ENCODE measurements at regions not wholly inside any gene's neighbourhood (a gene's known extent, or its start where the extent isn't known, plus 50 kb on each side); places are given as distances from the start of the nearest gene placed in this dataset.
A peak's percentile ranks its signal among the peaks of the same experiment; 100 is the strongest.

GRCh38 chr4:36494016-36494415 lies 212.6 kb downstream of the DTHD1 start:
- no peak for DNase-seq (ENCODE audit: low spot score)

GRCh38 chr4:36494747-36495146 lies 213.3 kb downstream of the DTHD1 start:
- peak; percentile 64 for DNase-seq (ENCODE audit: low spot score)

DNA sequence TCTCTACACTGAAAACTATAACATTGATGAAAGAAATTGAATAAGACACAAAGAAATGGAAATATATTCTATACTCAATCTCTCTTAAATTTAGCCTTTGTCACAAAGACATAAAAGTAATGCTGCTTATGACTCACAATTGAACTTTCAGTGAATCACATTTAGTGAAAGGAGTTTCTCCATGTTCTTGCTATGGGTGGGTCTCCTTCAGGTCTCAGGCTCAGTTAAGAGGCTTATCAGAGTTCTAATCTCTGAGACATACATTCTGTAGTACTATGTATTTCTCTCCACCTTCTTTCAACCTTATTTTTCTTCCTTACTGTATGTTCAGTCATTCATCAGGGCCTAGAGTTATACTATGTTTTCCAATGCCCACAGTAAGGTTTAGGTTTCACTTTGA lies 220.9 kb downstream of the DTHD1 start:
- no peak for DNase-seq (ENCODE audit: low spot score)

DNA sequence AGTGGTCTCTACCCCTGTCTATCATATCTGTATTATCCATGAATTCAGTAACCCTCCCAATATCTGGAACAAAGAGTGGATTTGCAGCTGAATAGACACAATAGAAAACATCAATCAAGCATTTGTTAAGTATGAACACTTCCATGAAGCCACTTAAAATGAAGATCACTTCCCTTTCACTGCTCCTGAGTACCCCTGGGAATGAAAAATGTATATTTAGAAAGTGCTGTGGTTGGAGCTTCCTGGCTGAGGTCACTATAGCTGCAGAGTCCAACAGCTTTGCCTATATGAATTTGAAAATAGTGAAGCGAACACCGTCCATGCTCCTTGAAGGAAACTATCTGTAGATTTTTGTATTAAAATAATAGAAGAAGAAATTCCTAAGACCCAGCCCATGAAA lies 227.0 kb downstream of the DTHD1 start:
- no peak for DNase-seq (ENCODE audit: low spot score)

- no peak for DNase-seq (ENCODE audit: low spot score)
Observed at GRCh38 chr4:36509845-36510244, 228.4 kb downstream of the DTHD1 start.

- DNase-seq (ENCODE audit: low spot score): no peak
Observed at GRCh38 chr4:36511785-36512184, 230.4 kb downstream of the DTHD1 start.

GRCh38 chr4:36516522-36517095 lies 235.2 kb downstream of the DTHD1 start:
- no peak for DNase-seq (ENCODE audit: low spot score)

GRCh38 chr4:36523182-36523581 lies 241.8 kb downstream of the DTHD1 start:
- DNase-seq (ENCODE audit: low spot score): no peak

DNA sequence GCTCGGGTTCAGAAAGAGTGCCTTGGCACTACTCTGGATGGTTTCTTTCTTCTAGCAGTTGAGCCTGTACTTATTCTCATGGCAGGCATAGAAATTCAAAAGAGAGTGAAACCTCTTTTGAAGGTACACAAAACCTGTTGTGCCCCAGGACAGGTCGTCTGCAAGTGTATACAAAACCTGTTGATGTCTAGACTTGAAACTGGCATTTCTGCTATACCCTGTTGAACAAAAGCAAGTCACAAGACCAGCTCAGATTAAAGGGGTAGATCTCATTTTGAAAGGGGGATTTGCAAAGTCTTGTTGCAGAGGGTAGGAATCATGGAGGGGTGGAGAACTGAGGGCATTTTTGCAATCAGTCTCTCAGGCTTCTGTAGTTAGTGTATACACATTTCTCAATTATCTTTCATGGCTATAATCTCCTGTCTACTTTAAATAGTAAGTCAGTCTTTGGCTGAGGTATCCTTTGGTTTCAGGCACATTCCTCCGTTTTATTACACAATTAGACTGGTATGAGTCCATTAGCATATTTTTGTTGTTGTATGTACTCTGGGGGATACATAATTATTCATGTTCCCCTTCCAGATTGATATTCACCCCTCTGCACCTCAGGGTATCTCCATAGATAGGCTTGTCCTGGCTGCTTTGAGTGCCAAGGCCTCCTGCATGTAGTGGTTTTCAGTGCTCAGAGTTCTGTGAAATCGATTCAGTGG lies 251.4 kb downstream of the DTHD1 start:
- no peak for DNase-seq (ENCODE audit: low spot score)

DNA sequence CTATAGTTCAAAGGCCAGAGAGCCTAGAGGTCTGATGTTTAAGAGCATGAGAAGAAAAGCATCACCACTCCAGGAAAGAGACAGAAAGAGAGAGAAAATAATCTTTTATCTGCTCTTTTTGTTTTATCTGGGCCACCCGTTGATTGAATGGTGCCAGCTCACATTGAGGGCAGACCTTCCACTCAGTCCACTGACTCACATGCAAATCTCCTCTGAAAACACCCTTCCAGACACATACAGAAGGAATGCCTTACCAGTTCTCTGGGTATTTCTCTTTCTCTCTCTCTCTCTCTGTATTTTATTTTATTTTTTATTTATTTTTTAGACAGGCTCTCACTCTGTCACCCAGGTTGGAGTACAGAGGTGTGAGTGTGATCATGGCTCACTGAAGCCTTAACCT lies 252.5 kb downstream of the DTHD1 start:
- DNase-seq (ENCODE audit: low spot score): no peak

- no peak for DNase-seq (ENCODE audit: low spot score)
Observed at GRCh38 chr4:36547383-36547782, 266.0 kb downstream of the DTHD1 start.

- no peak for DNase-seq (ENCODE audit: low spot score)
Observed at GRCh38 chr4:36549252-36549651, 267.8 kb downstream of the DTHD1 start.

GRCh38 chr4:36549992-36550391 lies 268.6 kb downstream of the DTHD1 start:
- no peak for DNase-seq (ENCODE audit: low spot score)

GRCh38 chr4:36551697-36552214 lies 270.3 kb downstream of the DTHD1 start:
- no peak for DNase-seq (ENCODE audit: low spot score)

DNA sequence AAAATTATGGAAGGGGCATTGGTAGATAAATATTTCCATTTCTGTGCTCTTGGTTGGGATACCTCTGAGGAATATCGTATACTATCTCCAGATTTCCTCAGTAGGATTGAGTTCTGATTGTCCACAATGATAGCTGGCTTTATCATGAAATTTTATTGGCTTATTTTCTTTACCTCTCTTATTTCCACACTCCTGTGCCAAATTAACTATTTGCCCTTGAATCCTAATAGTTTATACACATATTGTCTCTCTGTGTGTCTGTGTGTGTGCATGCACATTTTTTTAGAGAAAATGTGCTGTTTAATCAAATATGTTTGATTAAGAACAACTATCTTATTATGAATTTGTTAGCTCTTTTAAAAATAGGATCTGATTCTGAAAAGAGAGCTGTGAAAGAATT lies 271.6 kb downstream of the DTHD1 start:
- DNase-seq (ENCODE audit: low spot score): no peak

- DNase-seq (ENCODE audit: low spot score): no peak
Observed at GRCh38 chr4:36553453-36553852, 272.0 kb downstream of the DTHD1 start.

- no peak for DNase-seq (ENCODE audit: low spot score)
Observed at GRCh38 chr4:36556984-36557383, 275.6 kb downstream of the DTHD1 start.

- no peak for DNase-seq (ENCODE audit: low spot score)
Observed at GRCh38 chr4:36568575-36568974, 287.2 kb downstream of the DTHD1 start.

DNA sequence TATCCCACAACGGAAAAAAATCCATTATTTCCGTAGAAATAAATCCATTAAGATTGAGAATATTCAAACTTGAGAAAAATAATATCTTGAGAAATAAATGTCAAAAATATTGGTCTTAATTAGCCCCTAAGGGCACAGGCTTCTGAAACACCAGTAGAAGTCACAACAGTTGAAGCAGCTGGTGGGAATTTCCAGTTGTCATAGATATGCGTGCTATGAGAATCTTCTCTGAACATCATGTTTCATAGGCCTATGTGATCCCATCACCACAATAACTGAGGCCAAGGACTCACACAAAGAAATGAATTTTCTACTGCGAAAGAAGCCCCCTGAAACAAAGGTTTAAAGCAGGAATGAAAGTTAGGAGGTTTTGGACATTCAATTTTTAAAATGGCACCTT lies 292.0 kb downstream of the DTHD1 start:
- no peak for DNase-seq (ENCODE audit: low spot score)

- DNase-seq (ENCODE audit: low spot score): no peak
Observed at GRCh38 chr4:36574816-36575215, 293.4 kb downstream of the DTHD1 start.

DNA sequence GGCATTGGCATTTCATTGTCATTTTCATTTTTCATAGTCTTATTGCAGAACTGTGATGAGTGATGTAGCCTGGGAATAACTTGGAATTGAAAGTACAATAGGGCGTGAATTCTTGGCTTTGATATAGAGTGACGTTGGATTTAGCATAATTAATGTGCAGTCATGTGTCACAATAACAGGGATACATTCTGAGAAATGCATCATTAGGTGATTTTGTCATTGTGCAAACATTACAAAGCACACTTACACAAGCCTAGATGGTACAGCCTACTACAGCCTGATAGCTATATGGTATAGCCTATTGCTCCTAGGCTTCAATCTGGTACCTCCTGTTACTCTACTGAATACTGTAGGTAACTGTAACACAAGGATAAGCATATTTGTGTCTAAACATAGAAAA lies 300.8 kb downstream of the DTHD1 start:
- no peak for DNase-seq (ENCODE audit: low spot score)

DNA sequence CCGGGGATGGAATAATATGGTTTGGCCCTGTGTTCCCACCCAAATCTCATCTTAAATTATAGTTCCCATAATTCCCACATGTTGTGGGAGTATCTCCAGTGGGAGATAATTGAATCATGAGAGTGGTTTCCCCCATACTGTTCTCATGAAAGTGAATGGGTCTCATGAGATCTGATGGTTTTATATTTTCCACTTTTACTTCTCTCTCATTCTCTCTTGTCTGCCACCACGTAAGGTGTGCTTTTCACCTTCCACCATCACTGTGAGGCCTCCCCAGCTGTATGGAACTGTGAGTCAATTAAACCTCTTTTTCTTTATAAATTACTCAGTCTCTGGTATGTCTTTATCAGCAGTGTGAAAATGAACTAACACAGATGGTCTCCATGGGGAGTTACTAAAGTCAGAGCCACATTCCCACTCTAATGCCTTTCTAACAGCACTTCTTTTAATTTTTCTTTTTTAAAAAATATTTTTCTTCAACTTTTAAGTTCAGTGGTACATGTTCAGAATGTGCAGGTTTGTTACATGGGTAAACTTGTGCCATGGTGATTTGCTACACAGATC lies 306.6 kb downstream of the DTHD1 start:
- no peak for DNase-seq (ENCODE audit: low spot score)

- DNase-seq (ENCODE audit: low spot score): no peak
Observed at GRCh38 chr4:36590343-36590742, 308.9 kb downstream of the DTHD1 start.

Data from kidney capillary endothelial cell (primary cell).